Small intestine (tissue), 7 donors: ENCODE measurements at regions not wholly inside any gene's neighbourhood (a gene's known extent, or its start where the extent isn't known, plus 50 kb on each side); places are given as distances from the start of the nearest gene placed in this dataset.

Source experiments
- DNase-seq, 2 donors: peaks; one replicate each; pipeline versions ENCODE4 v3.0.0 to v3.0.0-alpha.2; 2013
- FAIRE-seq: peaks from 2 replicates; lab custom pipeline; 2012; peaks lifted over from hg19 to GRCh38; lab: Jason Lieb, UNC
- H3K27ac ChIP-seq, 3 donors: one replicate each; pipeline ENCODE4 v1.5.1; 2013; ENCODE audit warnings: low read length in 2 of 3, mild to moderate bottlenecking in 2 of 3, control low read depth in 1 of 3, inconsistent platforms in 1 of 3, low read depth in 1 of 3, moderate library complexity in 1 of 3
- H3K27me3 ChIP-seq, 3 donors: one replicate each; pipeline ENCODE4 v1.6.1; 2013; ENCODE audit warnings: low read length in 3 of 3, inconsistent platforms in 1 of 3; ENCODE audit not compliant: control insufficient read depth in 3 of 3, insufficient read depth in 3 of 3
- H3K36me3 ChIP-seq, 3 donors: one replicate each; pipeline ENCODE4 v1.6.1; 2013; ENCODE audit warnings: low read length in 3 of 3, inconsistent platforms in 1 of 3, low read depth in 1 of 3, mild to moderate bottlenecking in 1 of 3, moderate library complexity in 1 of 3; ENCODE audit not compliant: control insufficient read depth in 3 of 3, insufficient read depth in 2 of 3
- H3K4me1 ChIP-seq, 3 donors: one replicate each; pipeline ENCODE4 v1.6.1; 2013; ENCODE audit warnings: low read length in 2 of 3, inconsistent platforms in 1 of 3, low read depth in 1 of 3, mild to moderate bottlenecking in 1 of 3, moderate library complexity in 1 of 3; ENCODE audit not compliant: control insufficient read depth in 3 of 3, insufficient read depth in 2 of 3
- H3K4me3 ChIP-seq, 3 donors: one replicate each; pipeline ENCODE4 v1.5.1; 2013; ENCODE audit warnings: low read length in 3 of 3, control low read depth in 1 of 3, inconsistent platforms in 1 of 3, low read depth in 1 of 3, mild to moderate bottlenecking in 1 of 3, moderate library complexity in 1 of 3
- H3K9me3 ChIP-seq, 2 donors: one replicate each; pipeline ENCODE4 v1.6.1; 2013; ENCODE audit warnings: low read depth in 1 of 2, low read length in 1 of 2; ENCODE audit not compliant: control insufficient read depth in 2 of 2, insufficient read depth in 1 of 2
- WGBS, 3 donors: extraction: QIAGEN DNeasy Blood & Tissue Kit; methylation state at CpG; one replicate each; pipeline ENCODE4 v1.1.7; 2013; 5-methylcytosine and 5-hydroxymethylcytosine counted together
- donor health status: healthy with polysubstance abuse.
- donor health status: control.
- donor health status: control.
- donor health status: Bipolar disorder and iron deficiency.
- donor health status: healthy.

- DNase-seq (no peak), FAIRE-seq (no peak)
- H3K4me3 ChIP-seq = no peak overlapping the region
- H3K36me3 ChIP-seq = no peaks in the 10 kb centered on the region
- H3K27me3 ChIP-seq = no peaks in the 10 kb centered on the region
- no peaks in the 10 kb centered on the region for H3K4me1 ChIP-seq
- 77 to 90% (median 81%) methylated on average over 7 of the region's 7 CpGs for WGBS, 3 donors
- H3K27ac ChIP-seq = no peak overlapping the region
- H3K9me3 ChIP-seq = peaks cover 0 to under 1% of the 10 kb centered on the region in 2 donors
Measured at GRCh38 chr5:147972076-147972840, 65.9 kb upstream of the C5orf46 start.

- FAIRE-seq (no peak), DNase-seq (no peak)
- Histone ChIP-seq H3K9me3 (no peaks in the 10 kb centered on the region), H3K4me1 (no peaks in the 10 kb centered on the region), H3K27me3 (no peaks in the 10 kb centered on the region), H3K27ac (no peak overlapping the region), H3K4me3 (no peak overlapping the region), H3K36me3 (no peaks in the 10 kb centered on the region)
- WGBS, 3 donors = 81 to 89% (median 84%) methylated on average over 2 of the region's 2 CpGs
Measured at GRCh38 chr5:147971472-147971871, 65.1 kb upstream of the C5orf46 start.

DNA sequence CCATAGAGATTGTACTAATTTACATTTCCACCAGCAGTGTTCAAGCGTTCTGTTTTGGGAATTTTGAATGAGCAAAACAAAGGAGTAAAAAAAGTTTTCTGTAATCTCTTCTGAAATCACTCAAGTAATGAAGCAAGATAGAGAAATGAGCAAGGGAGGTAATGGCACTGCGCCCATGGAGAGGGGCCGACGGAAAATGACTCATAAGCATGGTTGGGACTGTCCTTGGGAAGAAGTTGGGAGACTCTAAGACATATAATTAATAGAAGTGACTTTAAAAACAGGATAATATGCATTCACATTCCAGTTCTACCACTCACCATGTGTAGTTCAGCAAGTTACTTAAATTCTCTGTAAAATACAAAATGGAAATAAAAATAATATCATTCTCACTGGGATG is 62.5 kb upstream of the C5orf46 start:
- Histone ChIP-seq H3K4me1 (peaks cover 0 to 6% (median 0%) of the 10 kb centered on the region in 3 donors), H3K27me3 (no peaks in the 10 kb centered on the region), H3K36me3 (no peaks in the 10 kb centered on the region), H3K9me3 (no peaks in the 10 kb centered on the region), H3K4me3 (no peak overlapping the region), H3K27ac (no peak overlapping the region)
- FAIRE-seq (no peak), DNase-seq (no peak)
- WGBS, 3 donors = 68 to 86% (median 72%) methylated on average over 4 of the region's 4 CpGs

DNA sequence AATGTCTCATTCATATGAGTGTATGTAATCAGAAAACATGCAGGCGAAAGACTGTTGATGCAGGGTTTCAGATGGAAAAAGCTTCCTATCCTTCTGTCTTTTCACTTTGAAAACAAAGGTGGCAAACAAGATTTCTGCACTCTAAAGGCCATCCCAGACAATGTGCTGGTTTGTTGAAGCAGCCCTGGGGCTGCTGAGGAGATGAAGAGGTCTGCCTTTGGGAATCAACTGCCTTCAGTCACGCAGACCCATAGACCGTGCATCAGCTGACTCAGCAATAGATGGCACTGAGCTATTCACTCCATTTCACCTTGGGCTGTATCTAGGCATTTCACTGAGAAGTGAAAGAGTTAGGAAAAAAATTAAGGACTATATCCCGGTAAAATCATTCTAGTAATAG is 60.5 kb upstream of the C5orf46 start:
- H3K36me3 ChIP-seq = no peaks in the 10 kb centered on the region
- DNase-seq (no peak), FAIRE-seq (no peak)
- no peak overlapping the region for H3K4me3 ChIP-seq
- no peaks in the 10 kb centered on the region for H3K27me3 ChIP-seq
- no peak overlapping the region for H3K27ac ChIP-seq
- 87 to 93% (median 87%) methylated on average over 4 of the region's 4 CpGs for WGBS, 3 donors
- H3K9me3 ChIP-seq = no peaks in the 10 kb centered on the region
- H3K4me1 ChIP-seq = peaks cover 0 to 6% (median 0%) of the 10 kb centered on the region in 3 donors

DNA sequence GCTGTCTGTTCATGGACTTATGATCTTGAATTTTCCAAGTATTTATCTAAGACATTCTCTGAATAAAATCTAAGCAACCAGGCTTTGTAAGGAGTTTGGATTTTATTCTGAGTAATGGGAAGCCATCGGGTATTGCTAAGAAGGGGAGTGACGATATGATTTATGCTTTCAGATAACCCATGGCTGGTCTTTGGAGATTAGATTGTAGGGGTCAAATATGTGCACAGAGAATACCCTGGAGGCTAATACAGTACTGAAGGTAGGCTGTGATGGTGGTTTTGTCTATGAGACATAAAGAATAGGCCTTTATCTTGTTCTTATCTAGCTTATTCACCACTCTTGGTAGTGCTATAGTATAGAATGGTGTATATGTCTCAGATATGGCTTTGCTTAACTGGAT is 60.0 kb upstream of the C5orf46 start:
- FAIRE-seq (no peak), DNase-seq (no peak)
- H3K36me3 ChIP-seq = no peaks in the 10 kb centered on the region
- WGBS, 3 donors = 57 to 62% (median 57%) methylated on average over 2 of the region's 2 CpGs
- H3K4me3 ChIP-seq = no peak overlapping the region
- no peaks in the 10 kb centered on the region for H3K9me3 ChIP-seq
- no peaks in the 10 kb centered on the region for H3K27me3 ChIP-seq
- peaks cover 0 to 6% (median 0%) of the 10 kb centered on the region in 3 donors for H3K4me1 ChIP-seq
- H3K27ac ChIP-seq = no peak overlapping the region

DNA sequence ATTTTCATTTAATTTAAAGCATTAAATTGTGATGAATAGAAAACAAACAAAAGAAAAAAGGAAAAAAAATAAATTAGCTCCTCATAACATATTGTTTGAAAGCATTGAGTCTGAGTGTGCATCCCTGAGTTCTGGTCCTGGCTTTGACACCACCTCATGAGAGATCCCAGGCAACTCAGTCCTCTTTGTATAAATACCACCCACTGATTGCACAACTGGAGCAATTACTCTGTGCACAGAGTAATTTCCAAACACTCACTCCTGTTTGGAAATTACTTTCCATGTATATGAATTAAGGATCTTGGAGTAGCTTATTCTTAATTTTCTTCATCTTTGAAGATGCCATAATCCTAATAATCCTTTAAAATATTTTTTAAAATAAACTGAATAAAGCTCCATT is 59.4 kb upstream of the C5orf46 start:
- no peak overlapping the region for H3K4me3 ChIP-seq
- H3K27ac ChIP-seq = no peak overlapping the region
- FAIRE-seq (no peak), DNase-seq (peak in 1 of 2 donors; percentile 29)
- H3K27me3 ChIP-seq = no peaks in the 10 kb centered on the region
- no peaks in the 10 kb centered on the region for H3K9me3 ChIP-seq
- H3K36me3 ChIP-seq = no peaks in the 10 kb centered on the region
- peaks cover 0 to 6% (median 0%) of the 10 kb centered on the region in 3 donors for H3K4me1 ChIP-seq

- no peak for FAIRE-seq
- DNase-seq = peak; percentile 7 to 41
- Histone ChIP-seq H3K27me3 (no peaks in the 10 kb centered on the region), H3K4me1 (peaks cover 0 to 6% (median 0%) of the 10 kb centered on the region in 3 donors), H3K36me3 (no peaks in the 10 kb centered on the region), H3K9me3 (no peaks in the 10 kb centered on the region), H3K4me3 (no peak overlapping the region), H3K27ac (peak overlapping the region in 1 of 3 donors; percentile 49)
- WGBS, 3 donors = 51 to 57% (median 56%) methylated on average over 4 of the region's 4 CpGs
Measured at GRCh38 chr5:147963948-147964693, 57.8 kb upstream of the C5orf46 start.

- Histone ChIP-seq H3K36me3 (no peaks in the 10 kb centered on the region), H3K9me3 (no peaks in the 10 kb centered on the region), H3K27me3 (no peaks in the 10 kb centered on the region), H3K27ac (peak overlapping the region in 1 of 3 donors; percentile 49), H3K4me3 (no peak overlapping the region), H3K4me1 (peaks cover 0 to 6% (median 0%) of the 10 kb centered on the region in 3 donors)
- WGBS, 3 donors = 57 to 62% (median 57%) methylated on average over 2 of the region's 2 CpGs
- no peak for FAIRE-seq
- no peak for DNase-seq
Measured at GRCh38 chr5:147963436-147963835, 57.1 kb upstream of the C5orf46 start.
